Upper lobe of left lung (tissue), 4 donors: ENCODE measurements at regions not wholly inside any gene's neighbourhood (a gene's known extent, or its start where the extent isn't known, plus 50 kb on each side); places are given as distances from the start of the nearest gene placed in this dataset.

Source experiments
- EP300 ChIP-seq, 4 donors: sonication (generic); formaldehyde crosslinking; IDR thresholded peaks; one replicate each; pipeline ENCODE4 v1.5.1; 2017; ENCODE audit warnings: antibody characterized with exemption in 4 of 4, control low read depth in 2 of 4
- POLR2A ChIP-seq, 4 donors: fragments of 450-650 bp; IDR thresholded peaks; one replicate each; pipeline ENCODE4 v1.5.1; 2016 to 2017; ENCODE audit warnings: antibody characterized with exemption in 4 of 4, mild to moderate bottlenecking in 2 of 4
- POLR2AphosphoS5 ChIP-seq, 2 donors: sonication (generic); formaldehyde crosslinking; IDR thresholded peaks; one replicate each; pipeline ENCODE4 v1.5.1; 2017; ENCODE audit warnings: antibody characterized with exemption in 2 of 2
- TF ChIP-seq, protein P1 (sequence below), 6 experiments: fragments of 450-650 bp in 4 of 6; fragments of 200-600 bp in 2 of 6; sonication (generic) in 2 of 6; IDR thresholded peaks; one replicate each; pipeline ENCODE4 v1.5.1; 2016 to 2019; ENCODE audit warnings: antibody characterized with exemption in 6 of 6

DNA sequence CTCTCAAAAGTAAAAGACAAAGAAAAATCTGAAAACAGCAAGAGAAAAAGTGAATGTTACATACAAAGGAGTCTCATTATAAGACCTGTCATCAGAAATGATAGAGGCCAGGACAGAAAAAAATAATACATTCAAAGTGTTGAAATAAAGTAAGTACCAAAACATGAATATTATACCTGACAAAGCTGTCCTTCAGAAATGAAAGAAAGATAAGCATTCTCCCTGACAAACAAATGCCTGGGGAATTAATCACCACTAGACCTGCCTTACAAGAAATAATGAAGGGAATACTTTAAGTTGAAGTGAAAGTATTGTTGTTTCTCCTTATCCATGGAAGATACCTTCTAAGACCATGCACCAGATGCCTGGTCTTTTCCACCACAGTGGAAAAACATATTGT, 1605.2 kb upstream of the CDH6 start:
- no peak for TF ChIP-seq EP300 (IDR thresholded peaks at IDR 0.05)
- TF ChIP-seq, protein P1, sequence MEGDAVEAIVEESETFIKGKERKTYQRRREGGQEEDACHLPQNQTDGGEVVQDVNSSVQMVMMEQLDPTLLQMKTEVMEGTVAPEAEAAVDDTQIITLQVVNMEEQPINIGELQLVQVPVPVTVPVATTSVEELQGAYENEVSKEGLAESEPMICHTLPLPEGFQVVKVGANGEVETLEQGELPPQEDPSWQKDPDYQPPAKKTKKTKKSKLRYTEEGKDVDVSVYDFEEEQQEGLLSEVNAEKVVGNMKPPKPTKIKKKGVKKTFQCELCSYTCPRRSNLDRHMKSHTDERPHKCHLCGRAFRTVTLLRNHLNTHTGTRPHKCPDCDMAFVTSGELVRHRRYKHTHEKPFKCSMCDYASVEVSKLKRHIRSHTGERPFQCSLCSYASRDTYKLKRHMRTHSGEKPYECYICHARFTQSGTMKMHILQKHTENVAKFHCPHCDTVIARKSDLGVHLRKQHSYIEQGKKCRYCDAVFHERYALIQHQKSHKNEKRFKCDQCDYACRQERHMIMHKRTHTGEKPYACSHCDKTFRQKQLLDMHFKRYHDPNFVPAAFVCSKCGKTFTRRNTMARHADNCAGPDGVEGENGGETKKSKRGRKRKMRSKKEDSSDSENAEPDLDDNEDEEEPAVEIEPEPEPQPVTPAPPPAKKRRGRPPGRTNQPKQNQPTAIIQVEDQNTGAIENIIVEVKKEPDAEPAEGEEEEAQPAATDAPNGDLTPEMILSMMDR (IDR thresholded peaks at IDR 0.05), result no peak
- no peak for TF ChIP-seq POLR2A (IDR thresholded peaks at IDR 0.05)
- no peak for TF ChIP-seq POLR2AphosphoS5 (IDR thresholded peaks at IDR 0.05)
